HG03439 (cell line): ENCODE measurements at regions not wholly inside any gene's neighbourhood (a gene's known extent, or its start where the extent isn't known, plus 50 kb on each side); places are given as distances from the start of the nearest gene placed in this dataset.
A peak's percentile ranks its signal among the peaks of the same experiment; 100 is the strongest.
"Not testable (repeated sequence)": the region's sequence is repeated elsewhere in the genome, so short reads cannot be mapped to it uniquely, and the experiment has no call there.

Experiments used
- ATAC-seq: cut with Tn5 transposase; IDR thresholded peaks from one replicate; pipeline ENCODE4 v1.9.1; 2021; ENCODE audit warnings: mild to moderate bottlenecking, moderate library complexity; ENCODE audit not compliant: unreplicated experiment

DNA sequence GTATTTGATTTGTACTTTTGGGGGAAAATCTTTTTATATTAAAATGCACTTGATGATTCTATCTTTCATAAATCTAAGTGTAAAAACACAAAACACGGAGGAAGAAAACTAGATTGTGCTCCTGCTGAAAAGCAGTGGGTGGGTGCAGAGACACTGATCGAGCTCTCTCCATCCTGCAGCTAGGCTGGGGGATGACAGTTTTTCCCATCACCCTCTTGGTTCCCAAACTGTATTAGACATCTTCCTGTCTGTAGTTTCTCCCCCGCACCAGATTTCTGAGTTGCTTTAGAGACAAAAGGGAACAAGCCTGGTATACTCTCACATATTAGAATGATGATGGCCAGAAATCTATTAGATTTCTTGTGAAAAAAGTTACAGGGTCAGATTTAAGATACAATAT, 99.6 kb downstream of the FAM114A2 start:
- ATAC-seq = no peak

- ATAC-seq = no peak
These were observed 100.4 kb downstream of the FAM114A2 start for GRCh38 chr5:153938191-153938842.

GRCh38 chr5:153937661-153938060, 101.0 kb downstream of the FAM114A2 start:
- ATAC-seq = no peak

DNA sequence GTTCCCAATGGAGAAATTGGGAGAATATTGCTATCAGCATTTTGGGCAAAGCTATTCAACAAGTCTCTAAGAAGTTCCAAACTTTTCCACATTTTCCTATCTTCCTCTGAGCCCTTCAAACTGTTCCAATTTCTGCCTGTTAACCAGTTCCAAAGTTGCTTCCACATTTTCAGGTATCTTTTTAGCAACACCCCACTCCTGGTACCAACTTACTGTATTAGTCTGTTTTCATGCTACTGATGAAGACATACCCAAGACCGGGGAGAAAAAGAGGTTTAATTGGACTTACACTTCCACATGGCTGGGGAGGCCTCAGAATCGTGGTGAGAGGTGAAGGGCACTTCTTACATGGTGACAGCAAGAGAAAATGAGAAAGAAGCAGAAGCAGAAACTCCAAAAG, 103.6 kb downstream of the FAM114A2 start:
- not testable (repeated sequence) for ATAC-seq

DNA sequence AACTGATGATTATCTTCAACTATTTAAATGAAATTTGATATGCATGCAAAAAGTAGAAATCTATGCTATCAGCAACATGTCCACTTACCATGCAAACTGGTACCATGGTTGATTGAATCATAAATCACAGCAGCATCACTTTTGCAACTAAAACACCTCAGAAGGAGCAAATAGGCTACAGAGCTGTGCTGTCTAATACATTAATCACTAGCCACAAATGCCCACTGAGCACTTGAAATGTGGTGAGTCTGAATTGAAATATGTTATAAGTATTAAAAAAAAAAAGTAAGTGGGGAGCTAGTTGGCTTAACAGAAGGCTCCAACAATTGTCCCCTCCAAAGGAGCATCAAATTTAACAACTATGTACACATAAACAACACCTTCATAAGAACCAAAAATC, 112.5 kb downstream of the FAM114A2 start:
- no peak for ATAC-seq

- ATAC-seq = no peak
These were observed 119.5 kb downstream of the FAM114A2 start for GRCh38 chr5:153919161-153919560.

GRCh38 chr5:153907170-153907775, 131.4 kb downstream of the FAM114A2 start:
- ATAC-seq = no peak

DNA sequence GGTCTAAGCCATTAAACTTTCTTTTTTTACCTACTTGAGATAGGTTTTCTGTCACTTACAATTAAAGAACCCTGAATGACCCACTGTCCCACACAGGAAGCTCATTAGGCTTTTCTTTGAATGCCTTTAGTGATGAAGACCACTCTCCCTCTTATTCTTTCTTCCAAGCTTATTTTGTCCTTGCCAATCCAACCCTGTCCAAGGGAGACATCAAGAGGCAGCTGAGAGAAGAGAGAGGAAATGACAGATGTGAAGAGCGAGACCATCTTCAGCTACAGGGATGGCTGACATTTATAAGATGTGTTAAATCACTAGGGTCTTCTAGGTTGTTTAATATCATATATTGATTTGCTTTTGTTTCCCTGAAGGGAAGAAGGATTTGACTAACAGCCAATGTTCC, 133.5 kb downstream of the FAM114A2 start:
- no peak for ATAC-seq

DNA sequence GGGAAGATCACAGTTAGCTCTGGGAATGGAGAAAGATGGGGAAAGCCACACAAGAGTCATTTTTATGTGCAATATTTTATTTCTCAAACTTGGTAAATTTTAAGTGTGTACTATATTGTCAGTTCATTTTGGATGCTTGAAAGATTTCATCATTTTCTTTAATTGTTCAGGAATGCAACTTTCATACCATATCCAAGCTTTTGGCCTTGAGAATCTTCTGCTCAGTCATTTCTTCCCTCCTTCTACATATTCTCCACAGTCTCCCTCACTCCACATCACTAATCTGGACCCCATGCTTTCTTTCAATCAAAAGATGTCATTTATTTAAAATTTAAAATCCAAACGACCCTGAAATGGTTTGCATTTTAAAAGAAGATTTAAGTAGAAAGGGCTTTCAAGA, 135.4 kb downstream of the FAM114A2 start:
- ATAC-seq = no peak

GRCh38 chr5:153902016-153902415, 136.7 kb downstream of the FAM114A2 start:
- ATAC-seq = no peak

DNA sequence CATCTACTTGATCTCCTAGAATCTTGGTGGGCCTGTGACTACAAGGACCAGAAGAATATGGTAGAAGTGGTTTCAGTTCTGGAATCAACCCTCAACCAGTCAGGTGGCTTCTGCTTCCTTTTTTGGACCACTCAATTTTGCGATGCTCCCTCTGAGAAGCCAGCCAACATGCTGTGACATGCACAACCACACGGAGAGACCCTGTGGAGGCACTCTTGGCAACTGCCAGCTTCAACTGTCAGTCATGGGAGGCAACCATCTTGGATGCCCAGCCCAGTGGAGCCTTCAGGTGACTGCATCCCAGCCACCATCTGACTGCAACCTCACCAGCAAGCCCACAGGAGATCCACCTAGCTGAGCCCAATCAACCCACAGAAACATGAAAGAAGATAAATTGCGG, 137.3 kb downstream of the FAM114A2 start:
- ATAC-seq = no peak

DNA sequence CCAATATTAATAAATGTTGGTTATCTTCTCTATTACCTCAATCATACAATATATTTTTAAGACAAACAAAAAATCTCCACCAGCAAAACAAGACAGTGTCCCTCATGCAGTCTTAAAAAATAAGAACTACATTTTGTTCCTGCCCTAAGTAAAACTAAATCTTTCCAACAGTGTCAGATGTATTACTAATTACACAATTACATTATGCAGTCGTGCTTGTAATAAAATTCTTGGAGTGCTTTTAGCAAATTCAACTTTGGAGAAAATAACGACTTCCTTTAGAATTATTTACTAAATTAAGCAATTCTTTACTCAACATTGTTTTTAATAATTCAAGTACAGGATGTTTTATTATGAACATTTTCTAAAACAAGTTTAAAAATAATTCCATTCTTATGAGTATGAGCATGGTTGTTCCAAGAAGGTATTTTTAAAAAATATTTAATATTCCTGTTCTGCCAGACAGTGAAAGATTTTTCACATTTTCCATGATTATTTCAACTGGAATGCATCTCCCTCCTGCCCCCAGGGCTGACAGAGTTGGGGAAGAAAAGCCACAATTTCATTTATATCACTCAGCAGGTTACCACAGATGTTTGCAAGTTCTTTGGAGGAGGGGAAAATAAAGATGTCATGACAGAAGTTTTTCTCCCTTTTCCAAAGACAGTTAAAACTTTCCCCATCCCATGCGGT, 137.9 kb downstream of the FAM114A2 start:
- ATAC-seq = no peak

- no peak for ATAC-seq
These were observed 139.0 kb downstream of the FAM114A2 start for GRCh38 chr5:153899746-153900145.

DNA sequence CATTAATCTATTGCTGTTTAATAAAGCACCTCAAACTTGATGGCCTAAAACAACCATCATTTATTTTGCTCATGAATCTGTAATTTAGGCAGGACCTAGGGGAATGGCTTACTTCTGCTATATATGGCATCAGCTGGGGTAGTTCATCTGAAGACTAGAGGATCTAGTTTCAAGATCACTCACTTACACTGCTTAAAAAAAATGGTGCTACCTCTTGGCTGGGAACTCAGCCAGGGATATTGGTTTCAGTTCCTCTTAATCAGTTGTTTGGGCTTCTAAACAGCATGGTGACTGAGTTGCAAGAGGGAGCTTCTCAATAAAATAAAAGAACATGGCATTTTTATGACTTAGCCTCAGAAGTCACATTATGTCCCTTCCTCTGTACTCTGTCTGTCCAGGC, 142.0 kb downstream of the FAM114A2 start:
- peak; percentile 92 for ATAC-seq

DNA sequence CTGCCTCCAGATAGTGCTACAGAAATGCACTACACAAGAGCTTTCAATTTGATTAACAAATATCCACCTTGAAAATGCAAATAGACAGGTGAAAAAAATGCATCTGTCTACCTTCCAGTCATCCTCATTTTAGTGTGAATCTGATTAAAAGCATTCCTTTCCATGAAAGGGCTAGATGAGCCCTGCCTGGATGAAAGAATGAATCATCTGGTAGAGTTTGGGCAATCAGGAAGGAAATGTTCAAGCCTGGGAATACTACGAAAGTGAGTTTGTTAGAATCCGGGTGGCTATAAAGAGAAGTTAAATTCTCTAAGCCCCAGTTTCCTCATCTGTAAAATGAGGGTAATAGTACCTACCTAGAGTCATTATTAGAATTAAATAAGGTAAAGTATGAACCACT, 142.6 kb downstream of the FAM114A2 start:
- no peak for ATAC-seq

DNA sequence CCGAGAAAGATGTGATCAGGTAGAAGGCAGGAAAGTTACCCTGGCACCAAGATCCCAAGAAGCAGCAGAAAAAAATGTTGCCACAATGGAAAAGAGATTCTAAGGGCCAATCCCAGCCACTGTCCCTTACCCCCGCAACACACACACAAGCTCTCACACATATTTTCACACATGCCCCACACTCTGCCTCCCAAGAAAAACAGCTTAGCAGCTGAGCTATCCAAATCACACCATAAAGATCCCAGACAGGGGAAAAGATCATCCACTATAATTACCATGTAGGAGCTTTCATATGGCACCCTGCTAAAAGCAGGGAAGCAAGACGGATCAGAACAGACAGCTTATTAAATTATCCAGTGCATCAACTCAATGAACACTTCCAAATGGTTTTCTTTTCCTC, 143.4 kb downstream of the FAM114A2 start:
- ATAC-seq = no peak

DNA sequence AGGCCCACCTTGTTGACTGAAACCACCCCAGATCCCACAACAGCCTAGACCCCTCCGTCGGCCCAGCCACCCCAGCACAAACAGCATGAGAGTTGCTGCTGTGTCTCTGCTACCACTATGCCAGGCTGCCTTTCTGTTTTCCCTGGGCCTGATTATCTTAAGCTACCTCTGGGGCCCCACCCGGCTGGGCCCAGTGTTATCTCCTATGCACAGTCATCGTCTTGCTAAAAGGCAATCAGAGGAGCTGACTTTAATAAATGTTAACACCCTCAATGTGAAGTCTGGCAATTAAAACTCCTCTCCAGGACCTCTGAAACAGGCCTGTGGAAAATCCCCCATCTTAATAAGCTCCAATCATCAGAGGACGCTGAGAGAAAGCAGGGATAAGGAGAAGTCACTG, 144.9 kb downstream of the FAM114A2 start:
- ATAC-seq = no peak

GRCh38 chr5:153891394-153891793, 147.3 kb downstream of the FAM114A2 start:
- no peak for ATAC-seq

DNA sequence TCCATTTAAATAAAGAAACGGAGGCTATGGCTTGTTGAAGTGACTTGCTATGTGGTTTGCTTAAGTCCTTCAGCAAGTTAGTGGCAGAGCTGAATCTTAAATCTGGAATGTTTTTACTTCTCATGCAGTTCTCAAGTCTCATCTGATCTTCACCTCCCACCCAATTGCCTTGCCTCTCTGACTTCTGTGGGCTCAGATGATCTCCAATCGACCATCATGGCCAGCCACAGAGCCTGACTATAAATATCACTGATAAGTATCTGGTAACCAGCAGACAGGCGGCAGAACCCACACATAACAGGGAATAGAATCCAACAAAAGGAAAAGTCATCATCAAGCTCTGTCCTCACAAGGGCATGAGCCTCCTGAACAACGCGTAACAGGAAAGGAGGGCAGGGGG, 149.9 kb downstream of the FAM114A2 start:
- ATAC-seq = no peak

GRCh38 chr5:153885141-153885540, 153.6 kb downstream of the FAM114A2 start:
- ATAC-seq = no peak

DNA sequence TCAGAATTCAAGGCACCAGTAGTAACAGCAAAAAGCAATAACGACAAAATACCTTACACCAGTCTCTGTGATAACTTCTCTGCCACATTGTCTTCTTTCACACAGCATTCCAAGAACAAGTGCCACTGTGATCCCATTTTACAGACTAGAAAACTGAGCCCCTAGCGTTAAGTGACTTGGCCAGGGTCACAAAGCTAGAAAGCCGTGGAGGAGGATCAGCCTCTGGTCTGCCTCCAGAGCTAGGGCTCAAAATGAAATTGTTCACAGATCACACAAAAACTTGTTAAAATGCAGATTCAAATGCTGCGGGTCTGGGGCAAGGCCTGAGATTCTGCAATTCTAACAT, 154.1 kb downstream of the FAM114A2 start:
- no peak for ATAC-seq

GRCh38 chr5:153883854-153884611, 154.7 kb downstream of the FAM114A2 start:
- ATAC-seq = no peak
